ENCODE measurements at regions not wholly inside any gene's neighbourhood (a gene's known extent, or its start where the extent isn't known, plus 50 kb on each side); places are given as distances from the start of the nearest gene placed in this dataset.

GRCh38 chr1:238619652-238620051 lies 728.9 kb upstream of the ZP4 start:
- Histone ChIP-seq H3K4me2 (no peak overlapping the region), H3K9me3 (no peaks in the 10 kb centered on the region), H3K4me1 (no peaks in the 10 kb centered on the region), H3K27ac (no peak overlapping the region), H3K4me3 (no peak overlapping the region)
- TF ChIP-seq PHF8 (IDR thresholded peaks at IDR 0.05; ENCODE audit: borderline replicate concordance, low read depth) = no peak
- TF ChIP-seq HDAC2 (IDR thresholded peaks at IDR 0.05) = no peak
- TF ChIP-seq CHD2 (IDR thresholded peaks at IDR 0.05; ENCODE audit: low read length, partially characterized antibody) = no peak
- TF ChIP-seq FOXS1 (CRISPR knock-in tag; IDR thresholded peaks at IDR 0.05) = no peak
- TF ChIP-seq EHMT2 (IDR thresholded peaks at IDR 0.05; ENCODE audit: low read depth) = no peak
- no peak for TF ChIP-seq MAZ (IDR thresholded peaks at IDR 0.05; ENCODE audit: borderline replicate concordance, low read depth, low read length)
- TF ChIP-seq GATA3 (IDR thresholded peaks at IDR 0.05; ENCODE audit: borderline replicate concordance) = no peak
- TF ChIP-seq USF2 (IDR thresholded peaks at IDR 0.05) = no peak
- TF ChIP-seq NR3C1 (IDR thresholded peaks at IDR 0.05) = no peak
- TF ChIP-seq KDM1A (IDR thresholded peaks at IDR 0.05; ENCODE audit: low read depth) = no peak
- TF ChIP-seq POLR2A (IDR thresholded peaks at IDR 0.05; ENCODE audit: low read length) = no peak
- TF ChIP-seq BCL3 (IDR thresholded peaks at IDR 0.05) = no peak
- TF ChIP-seq EHF (CRISPR knock-in tag; IDR thresholded peaks at IDR 0.05) = no peak
- no peak for TF ChIP-seq MAX (IDR thresholded peaks at IDR 0.05)
- TF ChIP-seq ZNF302 (CRISPR knock-in tag; IDR thresholded peaks at IDR 0.05) = no peak
- TF ChIP-seq ATOH8 (CRISPR knock-in tag; IDR thresholded peaks at IDR 0.05; ENCODE audit: low read depth) = no peak
- no peak for TF ChIP-seq RARB (CRISPR knock-in tag; IDR thresholded peaks at IDR 0.05)
- TF ChIP-seq MYC (IDR thresholded peaks at IDR 0.05; ENCODE audit: borderline replicate concordance, low read length) = no peak
- CTCF ChIA-PET = no interaction called here
- FAIRE-seq (no peak), ATAC-seq (no peak), DNase-seq (ENCODE audit: low read depth in 1 of 2, low spot score in 1 of 2) (no peak)
- POLR2A ChIA-PET = no interaction called here

GRCh38 chr1:238611406-238611805 lies 720.7 kb upstream of the ZP4 start:
- Histone ChIP-seq H3K4me3 (no peak overlapping the region), H3K9me3 (0 out of 3 replicates have a peak, but pooled peaks cover 2% of the 10 kb centered on the region), H3K27ac (no peak overlapping the region), H3K4me2 (no peak overlapping the region), H3K4me1 (no peaks in the 10 kb centered on the region)
- CTCF ChIA-PET = no interaction called here
- WGBS (ENCODE audit: missing lambda C conversion rate) = 6% methylated on average over 3 of the region's 3 CpGs
- TF ChIP-seq NPAS2 (CRISPR knock-in tag; IDR thresholded peaks at IDR 0.05; ENCODE audit: borderline replicate concordance) (no peak), MAX (IDR thresholded peaks at IDR 0.05) (no peak), HOXA7 (CRISPR knock-in tag; IDR thresholded peaks at IDR 0.05) (no peak), CBX8 (IDR thresholded peaks at IDR 0.05) (no peak), CEBPB (IDR thresholded peaks at IDR 0.05) (no peak), RFX5 (IDR thresholded peaks at IDR 0.05) (no peak), TP53 (CRISPR knock-in tag; IDR thresholded peaks at IDR 0.05) (no peak), CHD4 (IDR thresholded peaks at IDR 0.05; ENCODE audit: borderline replicate concordance) (no peak), JUNB (IDR thresholded peaks at IDR 0.05) (no peak), RNF2 (IDR thresholded peaks at IDR 0.05; ENCODE audit: borderline replicate concordance, low read depth) (no peak)
- DNase-seq (ENCODE audit: low read depth in 1 of 2, low spot score in 1 of 2) (no peak), ATAC-seq (no peak), FAIRE-seq (no peak)
- POLR2A ChIA-PET = no interaction called here
